ENCODE measurements at regions not wholly inside any gene's neighbourhood (a gene's known extent, or its start where the extent isn't known, plus 50 kb on each side); places are given as distances from the start of the nearest gene placed in this dataset.

GRCh38 chr9:89775641-89776040, 170.8 kb downstream of the GADD45G start:
- TF ChIP-seq CTCF (IDR thresholded peaks at IDR 0.05) (no peak), POLR2A (IDR thresholded peaks at IDR 0.05) (no peak)

Measured in breast epithelium (tissue), 3 donors.